ENCODE measurements at regions not wholly inside any gene's neighbourhood (a gene's known extent, or its start where the extent isn't known, plus 50 kb on each side); places are given as distances from the start of the nearest gene placed in this dataset.

- TF ChIP-seq, protein P1, sequence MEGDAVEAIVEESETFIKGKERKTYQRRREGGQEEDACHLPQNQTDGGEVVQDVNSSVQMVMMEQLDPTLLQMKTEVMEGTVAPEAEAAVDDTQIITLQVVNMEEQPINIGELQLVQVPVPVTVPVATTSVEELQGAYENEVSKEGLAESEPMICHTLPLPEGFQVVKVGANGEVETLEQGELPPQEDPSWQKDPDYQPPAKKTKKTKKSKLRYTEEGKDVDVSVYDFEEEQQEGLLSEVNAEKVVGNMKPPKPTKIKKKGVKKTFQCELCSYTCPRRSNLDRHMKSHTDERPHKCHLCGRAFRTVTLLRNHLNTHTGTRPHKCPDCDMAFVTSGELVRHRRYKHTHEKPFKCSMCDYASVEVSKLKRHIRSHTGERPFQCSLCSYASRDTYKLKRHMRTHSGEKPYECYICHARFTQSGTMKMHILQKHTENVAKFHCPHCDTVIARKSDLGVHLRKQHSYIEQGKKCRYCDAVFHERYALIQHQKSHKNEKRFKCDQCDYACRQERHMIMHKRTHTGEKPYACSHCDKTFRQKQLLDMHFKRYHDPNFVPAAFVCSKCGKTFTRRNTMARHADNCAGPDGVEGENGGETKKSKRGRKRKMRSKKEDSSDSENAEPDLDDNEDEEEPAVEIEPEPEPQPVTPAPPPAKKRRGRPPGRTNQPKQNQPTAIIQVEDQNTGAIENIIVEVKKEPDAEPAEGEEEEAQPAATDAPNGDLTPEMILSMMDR (IDR thresholded peaks at IDR 0.05): no peak
- TF ChIP-seq, protein P2, sequence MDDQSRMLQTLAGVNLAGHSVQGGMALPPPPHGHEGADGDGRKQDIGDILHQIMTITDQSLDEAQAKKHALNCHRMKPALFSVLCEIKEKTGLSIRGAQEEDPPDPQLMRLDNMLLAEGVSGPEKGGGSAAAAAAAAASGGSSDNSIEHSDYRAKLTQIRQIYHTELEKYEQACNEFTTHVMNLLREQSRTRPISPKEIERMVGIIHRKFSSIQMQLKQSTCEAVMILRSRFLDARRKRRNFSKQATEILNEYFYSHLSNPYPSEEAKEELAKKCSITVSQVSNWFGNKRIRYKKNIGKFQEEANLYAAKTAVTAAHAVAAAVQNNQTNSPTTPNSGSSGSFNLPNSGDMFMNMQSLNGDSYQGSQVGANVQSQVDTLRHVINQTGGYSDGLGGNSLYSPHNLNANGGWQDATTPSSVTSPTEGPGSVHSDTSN (IDR thresholded peaks at IDR 0.05): no peak
- no peak for TF ChIP-seq CHD4 (IDR thresholded peaks at IDR 0.05; ENCODE audit: borderline replicate concordance)
- no peak for TF ChIP-seq POLR2A (IDR thresholded peaks at IDR 0.05; ENCODE audit: low read length)
- TF ChIP-seq JUN (IDR thresholded peaks at IDR 0.05): no peak
- no peak for TF ChIP-seq EP300 (IDR thresholded peaks at IDR 0.05)
- no peak for TF ChIP-seq FOXS1 (CRISPR knock-in tag; IDR thresholded peaks at IDR 0.05)
- TF ChIP-seq SREBF2 (IDR thresholded peaks at IDR 0.05): no peak
- TF ChIP-seq CBX2 (IDR thresholded peaks at IDR 0.05; ENCODE audit: borderline replicate concordance, low read depth): no peak
- TF ChIP-seq, protein P3, sequence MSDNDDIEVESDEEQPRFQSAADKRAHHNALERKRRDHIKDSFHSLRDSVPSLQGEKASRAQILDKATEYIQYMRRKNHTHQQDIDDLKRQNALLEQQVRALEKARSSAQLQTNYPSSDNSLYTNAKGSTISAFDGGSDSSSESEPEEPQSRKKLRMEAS (IDR thresholded peaks at IDR 0.05): no peak
- TF ChIP-seq RFX5 (IDR thresholded peaks at IDR 0.05): no peak
- TF ChIP-seq BHLHE40 (IDR thresholded peaks at IDR 0.05; ENCODE audit: low read depth, low read length): no peak
- TF ChIP-seq MAFK (IDR thresholded peaks at IDR 0.05; ENCODE audit: partially characterized antibody): no peak
- no peak for TF ChIP-seq EHMT2 (IDR thresholded peaks at IDR 0.05; ENCODE audit: low read depth)
Measured at GRCh38 chr12:77537663-77538062, 293.0 kb upstream of the NAV3 start.

Data from A549 (cell line).